ENCODE measurements at regions not wholly inside any gene's neighbourhood (a gene's known extent, or its start where the extent isn't known, plus 50 kb on each side); places are given as distances from the start of the nearest gene placed in this dataset.

GRCh38 chr5:145141534-145141933, 693.6 kb downstream of the PRELID2 start:
- H3K27ac ChIP-seq, result no peak overlapping the region
- no peaks in the 10 kb centered on the region for H3K9me3 ChIP-seq (ENCODE audit: low read depth, low read length)
- no peaks in the 10 kb centered on the region for H3K36me3 ChIP-seq (ENCODE audit: insufficient read depth, low read length)
- H3K9ac ChIP-seq (ENCODE audit: insufficient read length), result no peak overlapping the region
- no peak for DNase-seq (ENCODE audit: low read depth, low spot score)
- no peak overlapping the region for H3K4me3 ChIP-seq
- no peak for TF ChIP-seq FOXP2 (optimal IDR thresholded peaks at IDR 0.05; ENCODE audit: control extremely low read depth, extremely low read length, insufficient read depth)
- TF ChIP-seq EZH2 (IDR thresholded peaks at IDR 0.05), result no peak
- no peak for TF ChIP-seq POLR2AphosphoS5 (IDR thresholded peaks at IDR 0.05; ENCODE audit: borderline replicate concordance, low read depth, low read length)

GRCh38 chr5:145130996-145131395, 704.1 kb downstream of the PRELID2 start:
- H3K27ac ChIP-seq, result no peak overlapping the region
- no peaks in the 10 kb centered on the region for H3K36me3 ChIP-seq (ENCODE audit: insufficient read depth, low read length)
- no peaks in the 10 kb centered on the region for H3K9me3 ChIP-seq (ENCODE audit: low read depth, low read length)
- no peak for TF ChIP-seq EZH2 (IDR thresholded peaks at IDR 0.05)
- TF ChIP-seq POLR2AphosphoS5 (IDR thresholded peaks at IDR 0.05; ENCODE audit: borderline replicate concordance, low read depth, low read length), result no peak
- TF ChIP-seq FOXP2 (optimal IDR thresholded peaks at IDR 0.05; ENCODE audit: control extremely low read depth, extremely low read length, insufficient read depth), result no peak
- no peak overlapping the region for H3K9ac ChIP-seq (ENCODE audit: insufficient read length)
- H3K4me3 ChIP-seq, result no peak overlapping the region
- DNase-seq (ENCODE audit: low read depth, low spot score), result no peak

- Histone ChIP-seq H3K9ac (ENCODE audit: insufficient read length) (no peak overlapping the region), H3K4me3 (no peak overlapping the region), H3K27ac (no peak overlapping the region), H3K9me3 (ENCODE audit: low read depth, low read length) (no peaks in the 10 kb centered on the region), H3K36me3 (ENCODE audit: insufficient read depth, low read length) (no peaks in the 10 kb centered on the region)
- DNase-seq (ENCODE audit: low read depth, low spot score), result no peak
- TF ChIP-seq POLR2AphosphoS5 (IDR thresholded peaks at IDR 0.05; ENCODE audit: borderline replicate concordance, low read depth, low read length) (no peak), EZH2 (IDR thresholded peaks at IDR 0.05) (no peak), FOXP2 (optimal IDR thresholded peaks at IDR 0.05; ENCODE audit: control extremely low read depth, extremely low read length, insufficient read depth) (no peak)
Measured at GRCh38 chr5:145129797-145130196, 705.3 kb downstream of the PRELID2 start.

- DNase-seq (ENCODE audit: low read depth, low spot score), result no peak
- Histone ChIP-seq H3K9ac (ENCODE audit: insufficient read length) (no peak overlapping the region), H3K36me3 (ENCODE audit: insufficient read depth, low read length) (no peaks in the 10 kb centered on the region), H3K4me3 (no peak overlapping the region), H3K27ac (no peak overlapping the region), H3K9me3 (ENCODE audit: low read depth, low read length) (no peaks in the 10 kb centered on the region)
- TF ChIP-seq EZH2 (IDR thresholded peaks at IDR 0.05) (no peak), POLR2AphosphoS5 (IDR thresholded peaks at IDR 0.05; ENCODE audit: borderline replicate concordance, low read depth, low read length) (no peak), FOXP2 (optimal IDR thresholded peaks at IDR 0.05; ENCODE audit: control extremely low read depth, extremely low read length, insufficient read depth) (no peak)
Measured at GRCh38 chr5:145124806-145125205, 710.3 kb downstream of the PRELID2 start.

GRCh38 chr5:145118611-145119010, 716.5 kb downstream of the PRELID2 start:
- H3K9ac ChIP-seq (ENCODE audit: insufficient read length), result no peak overlapping the region
- no peak for TF ChIP-seq FOXP2 (optimal IDR thresholded peaks at IDR 0.05; ENCODE audit: control extremely low read depth, extremely low read length, insufficient read depth)
- no peak overlapping the region for H3K27ac ChIP-seq
- no peak overlapping the region for H3K4me3 ChIP-seq
- no peaks in the 10 kb centered on the region for H3K9me3 ChIP-seq (ENCODE audit: low read depth, low read length)
- DNase-seq (ENCODE audit: low read depth, low spot score), result no peak
- H3K36me3 ChIP-seq (ENCODE audit: insufficient read depth, low read length), result no peaks in the 10 kb centered on the region

GRCh38 chr5:145118127-145118526, 717.0 kb downstream of the PRELID2 start:
- no peaks in the 10 kb centered on the region for H3K9me3 ChIP-seq (ENCODE audit: low read depth, low read length)
- no peak overlapping the region for H3K4me3 ChIP-seq
- DNase-seq (ENCODE audit: low read depth, low spot score), result no peak
- no peak overlapping the region for H3K27ac ChIP-seq
- no peak overlapping the region for H3K9ac ChIP-seq (ENCODE audit: insufficient read length)
- no peak for TF ChIP-seq POLR2AphosphoS5 (IDR thresholded peaks at IDR 0.05; ENCODE audit: borderline replicate concordance, low read depth, low read length)
- TF ChIP-seq EZH2 (IDR thresholded peaks at IDR 0.05), result no peak
- TF ChIP-seq FOXP2 (optimal IDR thresholded peaks at IDR 0.05; ENCODE audit: control extremely low read depth, extremely low read length, insufficient read depth), result no peak
- H3K36me3 ChIP-seq (ENCODE audit: insufficient read depth, low read length), result no peaks in the 10 kb centered on the region

- no peak for DNase-seq (ENCODE audit: low read depth, low spot score)
- Histone ChIP-seq H3K9ac (ENCODE audit: insufficient read length) (no peak overlapping the region), H3K9me3 (ENCODE audit: low read depth, low read length) (no peaks in the 10 kb centered on the region), H3K4me3 (no peak overlapping the region), H3K36me3 (ENCODE audit: insufficient read depth, low read length) (no peaks in the 10 kb centered on the region), H3K27ac (no peak overlapping the region)
- TF ChIP-seq EZH2 (IDR thresholded peaks at IDR 0.05) (no peak), FOXP2 (optimal IDR thresholded peaks at IDR 0.05; ENCODE audit: control extremely low read depth, extremely low read length, insufficient read depth) (no peak), POLR2AphosphoS5 (IDR thresholded peaks at IDR 0.05; ENCODE audit: borderline replicate concordance, low read depth, low read length) (no peak)
Measured at GRCh38 chr5:145117285-145117684, 717.9 kb downstream of the PRELID2 start.

- Histone ChIP-seq H3K9me3 (ENCODE audit: low read depth, low read length) (no peaks in the 10 kb centered on the region), H3K4me3 (no peak overlapping the region), H3K36me3 (ENCODE audit: insufficient read depth, low read length) (no peaks in the 10 kb centered on the region), H3K27ac (no peak overlapping the region), H3K9ac (ENCODE audit: insufficient read length) (no peak overlapping the region)
- TF ChIP-seq EZH2 (IDR thresholded peaks at IDR 0.05) (no peak), FOXP2 (optimal IDR thresholded peaks at IDR 0.05; ENCODE audit: control extremely low read depth, extremely low read length, insufficient read depth) (no peak), POLR2AphosphoS5 (IDR thresholded peaks at IDR 0.05; ENCODE audit: borderline replicate concordance, low read depth, low read length) (no peak)
- DNase-seq (ENCODE audit: low read depth, low spot score), result no peak
Measured at GRCh38 chr5:145111420-145111819, 723.7 kb downstream of the PRELID2 start.

GRCh38 chr5:145110834-145111233, 724.3 kb downstream of the PRELID2 start:
- no peak for DNase-seq (ENCODE audit: low read depth, low spot score)
- TF ChIP-seq FOXP2 (optimal IDR thresholded peaks at IDR 0.05; ENCODE audit: control extremely low read depth, extremely low read length, insufficient read depth) (no peak), EZH2 (IDR thresholded peaks at IDR 0.05) (no peak), POLR2AphosphoS5 (IDR thresholded peaks at IDR 0.05; ENCODE audit: borderline replicate concordance, low read depth, low read length) (no peak)
- H3K9me3 ChIP-seq (ENCODE audit: low read depth, low read length), result no peaks in the 10 kb centered on the region
- no peaks in the 10 kb centered on the region for H3K36me3 ChIP-seq (ENCODE audit: insufficient read depth, low read length)
- H3K9ac ChIP-seq (ENCODE audit: insufficient read length), result no peak overlapping the region
- no peak overlapping the region for H3K4me3 ChIP-seq
- no peak overlapping the region for H3K27ac ChIP-seq

Measured in SK-N-MC (cell line).